Large intestine (tissue), 3 donors: ENCODE measurements at regions not wholly inside any gene's neighbourhood (a gene's known extent, or its start where the extent isn't known, plus 50 kb on each side); places are given as distances from the start of the nearest gene placed in this dataset.

Experiments used
- DNase-seq, 2 donors: peaks; one replicate each; pipeline versions ENCODE4 v3.0.0 to v3.0.0-alpha.2; 2013
- H3K27ac ChIP-seq: one replicate; pipeline ENCODE4 v1.5.1; 2013; ENCODE audit warnings: low read length
- H3K27me3 ChIP-seq: 2 replicates; pipeline ENCODE4 v1.6.1; 2013; ENCODE audit warnings: low read length; ENCODE audit not compliant: control insufficient read depth, insufficient read depth
- H3K36me3 ChIP-seq: 2 replicates; pipeline ENCODE4 v1.6.1; 2013; ENCODE audit warnings: low read length; ENCODE audit not compliant: control insufficient read depth, insufficient read depth
- H3K4me1 ChIP-seq: one replicate; pipeline ENCODE4 v1.6.1; 2013; ENCODE audit warnings: low read length; ENCODE audit not compliant: control insufficient read depth, insufficient read depth
- H3K4me3 ChIP-seq: one replicate; pipeline ENCODE4 v1.5.1; 2013; ENCODE audit warnings: low read length
- H3K9me3 ChIP-seq: one replicate; pipeline ENCODE4 v1.6.1; 2013; ENCODE audit warnings: mild to moderate bottlenecking, low read depth, low read length, moderate library complexity; ENCODE audit not compliant: control insufficient read depth
- WGBS: methylation state at CpG from one replicate; pipeline ENCODE4 v1.1.5; 2013; ENCODE audit warnings: low lambda C conversion rate; ENCODE audit not compliant: insufficient coverage; 5-methylcytosine and 5-hydroxymethylcytosine counted together

DNA sequence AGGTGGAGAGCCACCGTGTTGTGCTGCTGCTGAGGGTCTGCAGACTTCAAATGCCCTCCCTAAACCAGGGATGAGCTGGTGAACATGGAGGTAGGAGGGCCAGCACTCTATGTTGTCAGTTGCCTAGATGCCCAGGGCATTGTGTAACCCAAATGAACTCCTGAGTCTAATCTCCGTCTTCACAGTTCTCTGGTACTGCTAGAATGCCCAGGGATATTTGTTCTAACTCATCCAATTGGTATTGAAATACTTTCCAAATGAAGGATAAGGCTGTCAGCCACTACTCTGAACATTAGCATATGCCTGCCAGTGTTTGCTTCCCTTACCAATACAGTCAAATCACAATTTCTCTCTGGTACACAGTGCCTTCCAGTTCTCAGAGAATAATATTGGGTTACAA is 492.6 kb downstream of the SLC4A3 start:
- no peaks in the 10 kb centered on the region for H3K36me3 ChIP-seq
- no peak overlapping the region for H3K27ac ChIP-seq

DNA sequence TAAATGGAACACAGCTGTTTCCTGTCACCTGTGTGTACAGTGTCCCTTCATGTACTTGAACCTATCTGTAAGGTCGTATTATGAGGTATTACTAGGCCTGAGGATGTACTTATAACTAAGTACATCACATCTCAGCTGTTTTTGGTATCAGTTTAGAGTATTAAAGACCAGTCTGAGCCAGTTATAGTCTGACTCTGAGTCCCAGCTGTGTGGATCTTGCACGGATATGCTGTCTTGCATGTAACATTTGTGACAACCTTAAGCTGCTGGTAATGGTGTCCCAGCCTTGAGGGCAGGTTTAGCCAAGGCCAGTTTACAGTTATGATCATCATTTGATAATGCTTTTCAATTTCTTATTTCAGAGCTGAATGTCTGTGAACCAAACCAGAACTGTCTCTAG is 496.3 kb downstream of the SLC4A3 start:
- DNase-seq: no peak
- H3K4me3 ChIP-seq: no peak overlapping the region
- no peaks in the 10 kb centered on the region for H3K9me3 ChIP-seq

More for the DNA sequence above, 492.6 kb downstream of the SLC4A3 start:
- no peaks in the 10 kb centered on the region for H3K4me1 ChIP-seq
- no peak for DNase-seq
- no peak overlapping the region for H3K4me3 ChIP-seq
- no peaks in the 10 kb centered on the region for H3K27me3 ChIP-seq
- 100% methylated on average over 1 of the region's 2 CpGs for WGBS
- H3K9me3 ChIP-seq: no peaks in the 10 kb centered on the region

DNA sequence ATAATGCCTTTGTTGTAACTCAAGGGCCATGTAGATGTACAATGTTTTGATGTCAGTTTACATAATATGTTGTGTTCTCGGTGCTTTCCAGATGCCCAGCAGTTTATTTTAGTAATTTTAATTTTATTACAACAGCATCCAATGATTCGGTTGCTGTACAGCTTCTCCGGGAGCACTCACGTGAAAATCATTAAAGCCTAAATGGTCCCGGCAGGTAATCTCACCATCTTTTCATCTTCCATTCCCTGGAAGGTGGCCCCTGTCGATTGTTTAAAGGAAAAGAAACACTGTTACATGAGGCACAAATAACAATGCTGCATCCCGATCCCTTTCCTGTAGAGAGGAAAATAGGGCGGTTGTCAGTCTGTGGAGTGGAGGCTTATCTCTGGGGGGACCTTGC is 498.1 kb downstream of the SLC4A3 start:
- Histone ChIP-seq H3K36me3 (no peaks in the 10 kb centered on the region), H3K4me3 (no peak overlapping the region), H3K9me3 (no peaks in the 10 kb centered on the region), H3K27me3 (no peaks in the 10 kb centered on the region), H3K27ac (no peak overlapping the region), H3K4me1 (no peaks in the 10 kb centered on the region)
- no peak for DNase-seq
- WGBS: 90% methylated on average over 2 of the region's 8 CpGs

More for the DNA sequence above, 496.3 kb downstream of the SLC4A3 start:
- Histone ChIP-seq H3K27ac (no peak overlapping the region), H3K4me1 (no peaks in the 10 kb centered on the region), H3K36me3 (no peaks in the 10 kb centered on the region), H3K27me3 (no peaks in the 10 kb centered on the region)
- no CpG with 5 or more reads among the region's 2 CpGs for WGBS

DNA sequence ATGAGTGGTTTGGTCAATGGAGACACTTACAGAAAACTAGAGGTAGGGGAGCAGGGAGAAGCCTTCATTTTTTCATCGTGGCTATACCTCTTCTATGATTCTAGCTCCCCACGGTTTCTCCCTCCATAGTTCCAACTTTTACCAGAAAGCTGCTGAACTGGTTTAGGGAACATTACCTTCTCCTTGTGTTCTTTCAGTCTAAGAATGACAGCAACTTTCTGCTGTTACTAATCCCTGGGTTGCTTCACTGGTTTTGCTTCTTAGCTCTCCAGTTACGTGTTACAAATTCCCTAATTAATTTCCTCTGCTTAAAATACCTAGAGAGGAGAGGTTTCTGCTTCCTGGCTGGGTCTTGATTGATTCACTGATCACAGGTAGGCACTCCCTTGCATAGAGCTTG is 499.9 kb downstream of the SLC4A3 start:
- no peak for DNase-seq
- no peak overlapping the region for H3K27ac ChIP-seq
- no peaks in the 10 kb centered on the region for H3K9me3 ChIP-seq
- H3K4me1 ChIP-seq: no peaks in the 10 kb centered on the region
- 80% methylated on average over 1 of the region's 3 CpGs for WGBS
- H3K4me3 ChIP-seq: no peak overlapping the region
- H3K27me3 ChIP-seq: no peaks in the 10 kb centered on the region
- H3K36me3 ChIP-seq: no peaks in the 10 kb centered on the region

DNA sequence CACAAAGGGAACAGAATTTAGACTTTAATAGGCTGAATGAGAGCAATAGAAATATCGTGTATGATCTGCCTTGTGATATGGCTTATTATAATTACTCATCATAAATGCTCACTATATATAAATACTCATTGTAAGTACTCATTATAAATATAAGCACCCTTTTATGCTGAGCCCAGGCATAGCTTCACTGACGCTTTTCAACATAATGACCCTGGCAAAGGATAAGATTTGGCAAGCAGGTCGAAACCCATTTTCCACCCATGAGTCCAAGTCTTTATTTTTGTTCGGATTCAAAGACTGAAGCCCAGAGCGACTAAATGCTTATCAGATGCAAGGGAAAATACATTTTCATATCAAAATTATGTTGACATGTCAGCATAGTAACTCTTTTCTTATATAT is 500.4 kb downstream of the SLC4A3 start:
- no peak for DNase-seq
- Histone ChIP-seq H3K27me3 (no peaks in the 10 kb centered on the region), H3K4me3 (no peak overlapping the region), H3K9me3 (no peaks in the 10 kb centered on the region), H3K4me1 (no peaks in the 10 kb centered on the region), H3K36me3 (no peaks in the 10 kb centered on the region), H3K27ac (no peak overlapping the region)
- WGBS: 83% methylated on average over 1 of the region's 5 CpGs

DNA sequence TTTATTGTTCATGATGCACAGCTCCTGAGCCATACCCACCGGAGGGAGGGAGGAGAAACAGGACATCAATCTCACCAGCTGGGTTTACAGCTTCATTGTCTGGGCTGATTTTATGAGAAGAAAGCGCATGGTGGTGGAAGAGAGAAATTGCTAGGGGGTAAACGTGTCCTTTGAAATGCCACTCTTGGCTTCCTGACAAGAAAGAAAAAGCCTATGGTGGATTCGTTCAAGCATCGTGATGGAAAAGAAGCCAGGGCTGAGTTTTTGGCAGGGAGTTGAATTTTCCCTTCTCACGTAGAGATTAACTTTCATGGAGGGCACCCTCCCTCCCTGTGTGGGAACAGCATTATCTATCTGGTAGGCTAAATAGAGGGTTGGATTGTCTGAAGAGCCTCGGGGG is 502.0 kb downstream of the SLC4A3 start:
- H3K36me3 ChIP-seq: no peaks in the 10 kb centered on the region
- no peaks in the 10 kb centered on the region for H3K4me1 ChIP-seq
- no peak for DNase-seq
- H3K27me3 ChIP-seq: no peaks in the 10 kb centered on the region
- 37% methylated on average over 2 of the region's 7 CpGs for WGBS
- H3K27ac ChIP-seq: no peak overlapping the region
- H3K9me3 ChIP-seq: no peaks in the 10 kb centered on the region
- H3K4me3 ChIP-seq: no peak overlapping the region

DNA sequence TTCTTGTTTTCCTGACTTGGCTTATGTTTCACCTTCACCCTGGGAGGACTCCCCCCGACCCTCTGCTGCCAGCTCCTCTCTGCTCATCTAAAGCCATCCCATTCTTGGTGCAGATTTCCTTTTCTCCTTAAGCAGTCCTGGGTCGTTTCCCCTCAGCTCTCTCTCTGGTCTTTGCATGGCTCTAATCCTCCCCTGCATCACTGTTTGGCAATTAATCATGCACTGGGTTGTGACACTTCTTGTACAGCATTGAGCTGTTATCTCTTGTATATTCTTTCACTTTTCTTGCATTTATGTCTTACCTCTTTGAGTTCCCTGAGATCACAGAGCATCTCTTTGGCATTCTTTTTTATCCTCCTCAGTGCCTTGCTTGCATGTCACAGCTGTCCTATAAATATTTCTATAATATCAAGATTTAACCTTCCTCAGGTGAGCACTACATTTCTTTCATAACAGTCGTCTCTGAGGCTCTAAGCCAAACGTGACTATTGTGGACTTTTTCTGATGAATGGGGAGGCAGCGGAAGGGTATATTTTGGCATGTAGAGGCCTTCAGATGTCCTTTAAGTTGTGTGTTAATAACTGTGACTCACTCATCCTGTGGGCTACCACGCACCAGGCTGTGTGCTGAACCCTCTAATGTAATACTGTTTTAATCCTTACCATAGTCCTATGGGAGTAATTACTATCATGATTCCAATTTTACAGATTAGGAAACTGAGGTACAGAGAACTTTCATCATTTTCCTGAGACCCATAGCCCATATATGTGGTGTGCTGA is 507.5 kb downstream of the SLC4A3 start:
- DNase-seq: no peak
- Histone ChIP-seq H3K4me3 (no peak overlapping the region), H3K36me3 (no peaks in the 10 kb centered on the region), H3K4me1 (no peaks in the 10 kb centered on the region), H3K9me3 (no peaks in the 10 kb centered on the region), H3K27ac (no peak overlapping the region), H3K27me3 (no peaks in the 10 kb centered on the region)
- WGBS: no CpG with 5 or more reads among the region's 6 CpGs

DNA sequence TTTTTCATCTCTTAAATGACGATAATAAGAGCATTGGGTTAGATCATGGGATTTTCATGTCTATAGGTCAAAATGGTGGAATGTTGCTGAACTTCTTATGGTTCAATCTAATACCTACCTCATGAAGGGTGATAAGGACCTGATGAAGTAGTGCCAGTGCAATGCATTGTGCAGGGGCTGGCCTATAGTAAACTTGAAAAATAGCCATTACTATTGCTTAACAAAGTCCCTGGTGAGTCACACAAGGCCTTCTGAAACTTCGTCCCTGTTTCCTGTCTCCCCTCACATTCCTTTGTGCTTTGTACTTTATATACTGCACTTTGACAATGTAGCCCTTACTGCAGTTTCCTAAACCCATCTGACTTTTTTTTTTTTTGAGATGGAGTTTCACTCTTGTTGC is 515.9 kb downstream of the SLC4A3 start:
- H3K27me3 ChIP-seq: no peaks in the 10 kb centered on the region
- H3K36me3 ChIP-seq: no peaks in the 10 kb centered on the region
- no peak overlapping the region for H3K27ac ChIP-seq
- no peaks in the 10 kb centered on the region for H3K4me1 ChIP-seq
- DNase-seq: no peak
- H3K9me3 ChIP-seq: no peaks in the 10 kb centered on the region
- WGBS: 40% methylated on average over 1 of the region's 2 CpGs
- no peak overlapping the region for H3K4me3 ChIP-seq

DNA sequence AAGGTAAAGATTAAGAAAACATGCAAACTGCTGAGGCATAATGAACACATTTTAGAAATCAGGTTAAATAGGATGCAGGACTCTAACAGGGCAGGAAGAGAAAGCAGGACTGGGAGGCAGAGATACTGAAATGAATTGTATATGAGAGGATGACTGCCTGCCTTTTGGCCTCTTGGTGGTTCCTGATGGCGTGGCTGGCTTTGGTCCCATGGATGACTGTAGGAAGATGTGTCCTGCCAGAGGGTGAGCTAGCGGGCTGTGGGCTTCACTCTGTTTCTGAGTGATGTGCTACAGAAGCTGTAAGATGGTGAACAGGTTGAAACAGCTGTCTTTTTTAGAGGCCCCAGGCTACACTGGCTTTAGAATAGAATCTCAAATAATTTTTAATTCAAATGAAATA is 517.0 kb downstream of the SLC4A3 start:
- no peak overlapping the region for H3K4me3 ChIP-seq
- no CpG with 5 or more reads among the region's 2 CpGs for WGBS

DNA sequence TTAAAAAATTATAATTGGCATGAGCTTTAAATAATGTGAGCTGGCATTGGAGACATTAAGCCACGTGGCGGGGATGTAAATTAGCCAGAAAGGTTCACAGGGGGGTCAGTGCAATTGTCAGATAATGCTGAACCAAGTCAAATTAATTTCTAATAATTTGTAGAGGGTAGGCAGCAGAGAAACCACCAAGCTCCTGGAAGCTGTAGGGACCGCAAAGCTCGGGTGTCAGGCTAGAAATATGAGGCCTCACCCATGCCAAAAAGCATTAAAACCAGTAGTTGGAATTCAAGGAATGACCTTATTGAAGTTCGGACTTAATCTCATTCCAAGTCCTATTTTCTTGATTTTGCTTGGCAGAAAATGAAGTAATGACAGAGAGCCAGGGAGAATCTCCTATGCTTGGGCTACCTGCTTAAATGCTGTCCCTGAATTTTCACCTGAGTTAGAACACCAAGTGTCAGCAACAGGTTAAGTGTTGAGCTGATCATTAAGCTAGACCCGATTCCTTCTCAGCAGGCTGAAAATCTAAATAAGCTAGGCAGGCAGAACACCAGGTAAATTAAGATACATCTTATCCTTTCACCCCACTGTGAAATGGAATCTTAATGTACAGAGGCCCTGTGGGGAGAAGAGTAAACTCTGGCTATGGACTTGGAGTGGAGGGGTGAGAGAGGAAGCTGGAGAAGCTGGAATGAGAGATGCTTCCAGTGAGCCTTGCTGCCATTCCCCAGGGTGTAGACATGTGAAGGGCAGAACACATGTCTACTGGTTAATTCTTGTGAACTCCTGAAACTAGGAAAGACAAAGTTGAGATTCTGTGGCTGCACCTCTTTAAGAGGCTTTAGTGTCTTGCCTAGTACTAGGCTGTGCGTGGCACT is 520.0 kb downstream of the SLC4A3 start:
- WGBS: 100% methylated on average over 1 of the region's 7 CpGs
- no peaks in the 10 kb centered on the region for H3K27me3 ChIP-seq

More for the DNA sequence above, 517.0 kb downstream of the SLC4A3 start:
- H3K27ac ChIP-seq: no peak overlapping the region
- no peaks in the 10 kb centered on the region for H3K27me3 ChIP-seq
- no peaks in the 10 kb centered on the region for H3K9me3 ChIP-seq
- no peaks in the 10 kb centered on the region for H3K36me3 ChIP-seq
- no peaks in the 10 kb centered on the region for H3K4me1 ChIP-seq
- DNase-seq: no peak

More for the DNA sequence above, 520.0 kb downstream of the SLC4A3 start:
- no peak for DNase-seq
- H3K36me3 ChIP-seq: no peaks in the 10 kb centered on the region
- H3K27ac ChIP-seq: no peak overlapping the region
- H3K4me3 ChIP-seq: no peak overlapping the region
- no peaks in the 10 kb centered on the region for H3K4me1 ChIP-seq
- no peaks in the 10 kb centered on the region for H3K9me3 ChIP-seq
